ENCODE measurements at regions not wholly inside any gene's neighbourhood (a gene's known extent, or its start where the extent isn't known, plus 50 kb on each side); places are given as distances from the start of the nearest gene placed in this dataset.

DNA sequence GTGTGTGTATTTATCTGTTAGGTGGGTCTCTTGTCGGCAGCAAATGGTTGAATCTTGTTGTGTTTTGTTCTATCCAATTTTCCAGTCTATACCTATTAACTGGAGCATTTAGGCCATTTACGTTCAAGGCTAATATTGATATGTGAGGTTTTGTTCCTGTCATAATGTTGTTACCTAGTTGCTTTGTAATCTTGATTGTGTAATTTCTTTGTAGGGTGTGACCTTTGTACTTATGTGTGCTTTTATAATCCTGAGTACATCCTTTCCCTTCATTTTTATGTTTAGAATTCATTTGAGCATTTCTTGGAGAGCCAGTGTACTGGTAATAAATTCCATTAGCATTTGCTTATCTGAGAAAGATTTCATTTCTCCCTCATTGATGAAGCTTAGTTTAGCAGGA is 83.0 kb upstream of the MIR17HG start:
- H3K4me2 ChIP-seq (ENCODE audit: low read length) = no peak overlapping the region
- H3K9me2 ChIP-seq (ENCODE audit: insufficient read depth) = no peaks in the 10 kb centered on the region
- H3K27ac ChIP-seq (ENCODE audit: low read depth, low read length) = no peak overlapping the region
- no peaks in the 10 kb centered on the region for H3K4me1 ChIP-seq (ENCODE audit: control insufficient read depth in 1 of 2, insufficient read depth in 2 of 2, low read length in 2 of 2)
- no peaks in the 10 kb centered on the region for H3K9me3 ChIP-seq (ENCODE audit: control insufficient read depth in 1 of 2, insufficient read depth in 1 of 2, low read depth in 1 of 2, low read length in 2 of 2)
- DNase-seq (ENCODE audit: low read depth, low spot score) = no peak
- ChIA-PET CTCF (no interaction called here), POLR2A (no interaction called here), RAD21 (ENCODE audit: low non-redundant PET in 1 of 2, low total read pairs in 2 of 2, uncharacterized antibody in 2 of 2, unreplicated experiment in 2 of 2) (no interaction called here)
- no peaks in the 10 kb centered on the region for H4K20me1 ChIP-seq (ENCODE audit: insufficient read depth)
- no peak overlapping the region for H2AFZ ChIP-seq (ENCODE audit: low read depth, low read length, poor library complexity, severe bottlenecking)
- no TSS peak for BruUV-seq (replicated peaks)
- no peaks in the 10 kb centered on the region for H3K36me3 ChIP-seq (ENCODE audit: control insufficient read depth in 1 of 2, insufficient read depth in 2 of 2, low read length in 2 of 2)
- H3K27me3 ChIP-seq (ENCODE audit: insufficient read depth, low read length) = peaks cover 10% of the 10 kb centered on the region; the same call in 1 of the 2 replicates
- H3K79me2 ChIP-seq (ENCODE audit: insufficient read depth, low read length) = no peaks in the 10 kb centered on the region
- intact Hi-C loops (cut with micrococcal nuclease) = no loop called here
- TF ChIP-seq SRF (IDR thresholded peaks at IDR 0.05; ENCODE audit: low read depth) (no peak), SIN3A (IDR thresholded peaks at IDR 0.05; ENCODE audit: low read depth) (no peak), CBX3 (IDR thresholded peaks at IDR 0.05; ENCODE audit: low read depth) (no peak)
- no peak overlapping the region for H3K9ac ChIP-seq (ENCODE audit: low read length)
- ATAC-seq = no peak
- no peak overlapping the region for H3K4me3 ChIP-seq (replicated peaks in 1 of 2; ENCODE audit: low read depth in 1 of 2, low read length in 2 of 2)

DNA sequence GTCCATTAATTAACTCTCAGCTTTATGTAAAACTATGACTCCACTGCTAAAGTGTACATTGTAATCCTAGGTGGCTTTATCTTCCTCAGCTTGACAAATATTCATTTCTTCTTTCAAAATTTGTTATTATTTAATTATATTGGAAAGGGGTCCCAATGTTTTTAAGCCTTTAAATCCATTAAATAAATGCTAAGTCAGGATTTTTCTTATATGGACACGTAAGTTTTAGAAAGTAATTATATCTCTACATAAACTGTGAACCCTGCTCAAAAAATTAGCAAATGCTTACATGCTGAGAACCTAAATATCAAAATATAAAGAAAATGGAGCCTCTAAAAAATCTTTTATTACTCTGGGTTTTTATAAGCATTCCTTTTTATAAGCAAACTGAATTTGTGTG is 78.2 kb upstream of the MIR17HG start:
- Histone ChIP-seq H3K27ac (ENCODE audit: low read depth, low read length) (no peak overlapping the region), H3K4me2 (ENCODE audit: low read length) (no peak overlapping the region), H3K9me3 (ENCODE audit: control insufficient read depth in 1 of 2, insufficient read depth in 1 of 2, low read depth in 1 of 2, low read length in 2 of 2) (no peaks in the 10 kb centered on the region), H3K79me2 (ENCODE audit: insufficient read depth, low read length) (no peaks in the 10 kb centered on the region), H3K9ac (ENCODE audit: low read length) (no peak overlapping the region), H4K20me1 (ENCODE audit: insufficient read depth) (no peaks in the 10 kb centered on the region), H3K4me1 (ENCODE audit: control insufficient read depth in 1 of 2, insufficient read depth in 2 of 2, low read length in 2 of 2) (no peaks in the 10 kb centered on the region), H3K36me3 (ENCODE audit: control insufficient read depth in 1 of 2, insufficient read depth in 2 of 2, low read length in 2 of 2) (no peaks in the 10 kb centered on the region), H3K27me3 (ENCODE audit: insufficient read depth, low read length) (no peaks in the 10 kb centered on the region), H2AFZ (ENCODE audit: low read depth, low read length, poor library complexity, severe bottlenecking) (no peak overlapping the region), H3K9me2 (ENCODE audit: insufficient read depth) (no peaks in the 10 kb centered on the region), H3K4me3 (replicated peaks in 1 of 2; ENCODE audit: low read depth in 1 of 2, low read length in 2 of 2) (no peak overlapping the region)
- TF ChIP-seq SP1 (IDR thresholded peaks at IDR 0.05; ENCODE audit: low read depth) (no peak), CBX3 (IDR thresholded peaks at IDR 0.05; ENCODE audit: low read depth) (no peak), ZFX (IDR thresholded peaks at IDR 0.05) (no peak), EZH2phosphoT487 (IDR thresholded peaks at IDR 0.05; ENCODE audit: borderline replicate concordance) (no peak), SRF (IDR thresholded peaks at IDR 0.05; ENCODE audit: low read depth) (no peak), ELF1 (IDR thresholded peaks at IDR 0.05; ENCODE audit: borderline replicate concordance, low read depth) (no peak), FOSL1 (IDR thresholded peaks at IDR 0.05; ENCODE audit: low read depth) (no peak), TCF7L2 (IDR thresholded peaks at IDR 0.05; ENCODE audit: borderline replicate concordance, extremely low read depth, insufficient read depth, insufficient read length) (no peak), EGR1 (IDR thresholded peaks at IDR 0.05; ENCODE audit: low read depth) (no peak), POLR2AphosphoS5 (IDR thresholded peaks at IDR 0.05; ENCODE audit: low read depth, low read length) (no peak)
- TF ChIP-seq, protein P1, sequence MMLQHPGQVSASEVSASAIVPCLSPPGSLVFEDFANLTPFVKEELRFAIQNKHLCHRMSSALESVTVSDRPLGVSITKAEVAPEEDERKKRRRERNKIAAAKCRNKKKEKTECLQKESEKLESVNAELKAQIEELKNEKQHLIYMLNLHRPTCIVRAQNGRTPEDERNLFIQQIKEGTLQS (IDR thresholded peaks at IDR 0.05) = no peak
- ChIA-PET CTCF (no interaction called here), RAD21 (ENCODE audit: low non-redundant PET in 1 of 2, low total read pairs in 2 of 2, uncharacterized antibody in 2 of 2, unreplicated experiment in 2 of 2) (no interaction called here), POLR2A (no interaction called here)
- intact Hi-C loops (cut with micrococcal nuclease) = no loop called here
- DNase-seq (ENCODE audit: low read depth, low spot score) = no peak
- no TSS peak for BruUV-seq (replicated peaks)
- ATAC-seq = no peak

Data from HCT116 (cell line).